ENCODE measurements at regions not wholly inside any gene's neighbourhood (a gene's known extent, or its start where the extent isn't known, plus 50 kb on each side); places are given as distances from the start of the nearest gene placed in this dataset.

- Histone ChIP-seq H3K4me3 (no peak overlapping the region), H3K27me3 (no peaks in the 10 kb centered on the region), H3K9me3 (no peaks in the 10 kb centered on the region), H3K4me1 (no peaks in the 10 kb centered on the region), H3K27ac (no peak overlapping the region), H3K36me3 (no peaks in the 10 kb centered on the region)
- no peak for DNase-seq
- intact Hi-C loops (cut with DNase I; ENCODE audit: low total_unique reads) = no loop called here
- TF ChIP-seq POLR2A (IDR thresholded peaks at IDR 0.05) (no peak), CTCF (IDR thresholded peaks at IDR 0.05) (no peak)
Observed at GRCh38 chr9:78882481-78882880, 585.6 kb downstream of the PSAT1 start.

GRCh38 chr9:78884611-78885150 is 587.8 kb downstream of the PSAT1 start:
- TF ChIP-seq CTCF (IDR thresholded peaks at IDR 0.05) = no peak
- no peak for TF ChIP-seq POLR2A (IDR thresholded peaks at IDR 0.05)

GRCh38 chr9:78892182-78892581 is 595.3 kb downstream of the PSAT1 start:
- intact Hi-C loops (cut with DNase I; ENCODE audit: low total_unique reads) = no loop called here
- TF ChIP-seq CTCF (IDR thresholded peaks at IDR 0.05) = no peak
- no peak for TF ChIP-seq POLR2A (IDR thresholded peaks at IDR 0.05)
- Histone ChIP-seq H3K27ac (no peak overlapping the region), H3K27me3 (no peaks in the 10 kb centered on the region), H3K4me1 (no peaks in the 10 kb centered on the region), H3K9me3 (no peaks in the 10 kb centered on the region), H3K4me3 (no peak overlapping the region), H3K36me3 (no peaks in the 10 kb centered on the region)
- no peak for DNase-seq

More at GRCh38 chr9:78884611-78885150, 587.8 kb downstream of the PSAT1 start:
- Histone ChIP-seq H3K4me3 (no peak overlapping the region), H3K27me3 (no peaks in the 10 kb centered on the region), H3K36me3 (no peaks in the 10 kb centered on the region), H3K9me3 (no peaks in the 10 kb centered on the region), H3K4me1 (no peaks in the 10 kb centered on the region), H3K27ac (no peak overlapping the region)
- no peak for DNase-seq
- intact Hi-C loops (cut with DNase I; ENCODE audit: low total_unique reads) = no loop called here

- Histone ChIP-seq H3K4me1 (no peaks in the 10 kb centered on the region), H3K9me3 (no peaks in the 10 kb centered on the region), H3K27me3 (no peaks in the 10 kb centered on the region), H3K36me3 (no peaks in the 10 kb centered on the region), H3K27ac (no peak overlapping the region), H3K4me3 (no peak overlapping the region)
- TF ChIP-seq POLR2A (IDR thresholded peaks at IDR 0.05) (no peak), CTCF (IDR thresholded peaks at IDR 0.05) (no peak)
- intact Hi-C loops (cut with DNase I; ENCODE audit: low total_unique reads) = no loop called here
- DNase-seq = no peak
Observed at GRCh38 chr9:78892769-78893168, 595.8 kb downstream of the PSAT1 start.

GRCh38 chr9:78893774-78894401 is 597.0 kb downstream of the PSAT1 start:
- no peaks in the 10 kb centered on the region for H3K9me3 ChIP-seq
- no peaks in the 10 kb centered on the region for H3K27me3 ChIP-seq
- intact Hi-C loops (cut with DNase I; ENCODE audit: low total_unique reads) = no loop called here
- DNase-seq = no peak
- no peaks in the 10 kb centered on the region for H3K36me3 ChIP-seq
- H3K4me1 ChIP-seq = no peaks in the 10 kb centered on the region
- no peak overlapping the region for H3K27ac ChIP-seq
- TF ChIP-seq POLR2A (IDR thresholded peaks at IDR 0.05) = no peak
- no peak for TF ChIP-seq CTCF (IDR thresholded peaks at IDR 0.05)
- H3K4me3 ChIP-seq = no peak overlapping the region

All from uterus (tissue), 3 donors.